ENCODE measurements at regions not wholly inside any gene's neighbourhood (a gene's known extent, or its start where the extent isn't known, plus 50 kb on each side); places are given as distances from the start of the nearest gene placed in this dataset.

- Histone ChIP-seq H3K36me3 (ENCODE audit: control insufficient read depth, insufficient read depth, low read length) (no peaks in the 10 kb centered on the region), H3K4me3 (ENCODE audit: low read length) (no peak overlapping the region), H3K9ac (ENCODE audit: low read length) (no peak overlapping the region), H3K27ac (ENCODE audit: low read depth, low read length) (no peak overlapping the region), H3K27me3 (ENCODE audit: control insufficient read depth, insufficient read depth, low read length) (no peaks in the 10 kb centered on the region), H3K4me1 (ENCODE audit: control insufficient read depth, insufficient read depth, low read length) (no peaks in the 10 kb centered on the region)
Measured at GRCh38 chr15:38050529-38051448, 116.3 kb downstream of the TMCO5A start.

DNA sequence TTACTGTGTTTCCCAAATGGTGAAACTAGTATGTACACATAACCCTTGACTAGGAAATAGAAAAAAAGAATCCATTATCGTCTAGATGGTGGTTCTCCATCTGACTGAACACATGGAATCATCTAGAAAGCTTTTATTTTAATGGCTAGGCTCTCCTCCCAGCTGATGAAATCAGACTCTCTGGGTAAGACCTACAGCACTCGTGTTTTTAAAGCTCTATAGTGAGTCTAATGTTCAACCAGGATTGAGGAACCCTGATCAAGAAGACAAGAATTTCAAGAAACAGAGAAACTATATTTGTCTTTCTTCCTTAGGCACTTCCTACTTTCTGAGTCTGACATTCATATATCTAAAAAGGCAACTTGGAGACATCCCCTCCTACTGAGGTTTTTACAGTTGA lies 118.8 kb downstream of the TMCO5A start:
- Histone ChIP-seq H3K36me3 (ENCODE audit: control insufficient read depth, insufficient read depth, low read length) (no peaks in the 10 kb centered on the region), H3K9ac (ENCODE audit: low read length) (no peak overlapping the region), H3K4me1 (ENCODE audit: control insufficient read depth, insufficient read depth, low read length) (no peaks in the 10 kb centered on the region), H3K27ac (ENCODE audit: low read depth, low read length) (no peak overlapping the region), H3K4me3 (ENCODE audit: low read length) (no peak overlapping the region), H3K27me3 (ENCODE audit: control insufficient read depth, insufficient read depth, low read length) (no peaks in the 10 kb centered on the region)

GRCh38 chr15:38053776-38054175 lies 119.3 kb downstream of the TMCO5A start:
- Histone ChIP-seq H3K9ac (ENCODE audit: low read length) (no peak overlapping the region), H3K36me3 (ENCODE audit: control insufficient read depth, insufficient read depth, low read length) (no peaks in the 10 kb centered on the region), H3K4me3 (ENCODE audit: low read length) (no peak overlapping the region), H3K4me1 (ENCODE audit: control insufficient read depth, insufficient read depth, low read length) (no peaks in the 10 kb centered on the region), H3K27ac (ENCODE audit: low read depth, low read length) (no peak overlapping the region), H3K27me3 (ENCODE audit: control insufficient read depth, insufficient read depth, low read length) (no peaks in the 10 kb centered on the region)

GRCh38 chr15:38054488-38054887 lies 120.0 kb downstream of the TMCO5A start:
- Histone ChIP-seq H3K27ac (ENCODE audit: low read depth, low read length) (no peak overlapping the region), H3K4me3 (ENCODE audit: low read length) (no peak overlapping the region), H3K4me1 (ENCODE audit: control insufficient read depth, insufficient read depth, low read length) (no peaks in the 10 kb centered on the region), H3K27me3 (ENCODE audit: control insufficient read depth, insufficient read depth, low read length) (no peaks in the 10 kb centered on the region), H3K36me3 (ENCODE audit: control insufficient read depth, insufficient read depth, low read length) (no peaks in the 10 kb centered on the region), H3K9ac (ENCODE audit: low read length) (no peak overlapping the region)

GRCh38 chr15:38058596-38059075 lies 124.2 kb downstream of the TMCO5A start:
- H3K9ac ChIP-seq (ENCODE audit: low read length), result no peak overlapping the region
- H3K27me3 ChIP-seq (ENCODE audit: control insufficient read depth, insufficient read depth, low read length), result no peaks in the 10 kb centered on the region
- no peak overlapping the region for H3K4me3 ChIP-seq (ENCODE audit: low read length)
- no peaks in the 10 kb centered on the region for H3K36me3 ChIP-seq (ENCODE audit: control insufficient read depth, insufficient read depth, low read length)
- no peak overlapping the region for H3K27ac ChIP-seq (ENCODE audit: low read depth, low read length)
- H3K4me1 ChIP-seq (ENCODE audit: control insufficient read depth, insufficient read depth, low read length), result no peaks in the 10 kb centered on the region

DNA sequence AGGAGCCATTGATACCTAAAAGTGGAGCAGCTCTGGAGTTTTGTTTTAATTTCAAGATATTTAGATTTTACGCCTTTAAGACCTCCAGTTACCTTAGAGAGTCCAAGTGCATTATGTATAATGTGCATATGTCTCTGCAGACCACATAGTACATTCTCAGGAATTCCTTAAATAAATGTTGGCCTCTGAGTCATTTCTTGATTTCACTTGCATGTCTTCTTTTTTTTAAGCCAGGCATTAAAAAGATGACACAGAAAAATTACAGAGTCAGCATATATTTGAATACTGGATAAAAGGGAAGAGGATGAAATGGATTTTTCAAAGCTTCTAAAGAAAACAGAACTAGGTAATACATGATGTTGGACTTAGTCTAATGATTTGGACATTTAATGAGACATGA lies 125.2 kb downstream of the TMCO5A start:
- Histone ChIP-seq H3K36me3 (ENCODE audit: control insufficient read depth, insufficient read depth, low read length) (no peaks in the 10 kb centered on the region), H3K27me3 (ENCODE audit: control insufficient read depth, insufficient read depth, low read length) (no peaks in the 10 kb centered on the region), H3K9ac (ENCODE audit: low read length) (no peak overlapping the region), H3K27ac (ENCODE audit: low read depth, low read length) (no peak overlapping the region), H3K4me1 (ENCODE audit: control insufficient read depth, insufficient read depth, low read length) (no peaks in the 10 kb centered on the region), H3K4me3 (ENCODE audit: low read length) (no peak overlapping the region)

- Histone ChIP-seq H3K4me1 (ENCODE audit: control insufficient read depth, insufficient read depth, low read length) (no peaks in the 10 kb centered on the region), H3K27ac (ENCODE audit: low read depth, low read length) (no peak overlapping the region), H3K9ac (ENCODE audit: low read length) (no peak overlapping the region), H3K4me3 (ENCODE audit: low read length) (no peak overlapping the region), H3K36me3 (ENCODE audit: control insufficient read depth, insufficient read depth, low read length) (no peaks in the 10 kb centered on the region), H3K27me3 (ENCODE audit: control insufficient read depth, insufficient read depth, low read length) (no peaks in the 10 kb centered on the region)
Measured at GRCh38 chr15:38061856-38062649, 127.6 kb downstream of the TMCO5A start.

DNA sequence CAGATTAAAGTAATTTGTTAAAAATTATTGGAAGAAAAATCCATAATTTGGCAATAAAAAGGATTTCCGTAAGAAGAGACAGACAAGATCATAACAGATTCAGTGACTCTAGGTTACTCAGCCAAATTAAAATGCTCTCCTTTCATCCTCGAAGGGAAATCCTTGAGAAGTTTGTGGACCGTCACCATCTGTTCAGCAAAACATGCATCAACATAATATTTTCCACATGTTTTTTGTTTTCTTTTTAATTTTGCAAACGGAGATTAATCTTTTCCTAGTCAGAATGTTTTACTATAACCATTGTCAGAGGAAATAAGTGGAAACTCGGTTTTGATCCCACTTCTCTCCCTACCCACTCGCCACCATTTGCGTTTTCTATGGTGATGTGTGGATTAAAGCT lies 128.3 kb downstream of the TMCO5A start:
- Histone ChIP-seq H3K27ac (ENCODE audit: low read depth, low read length) (no peak overlapping the region), H3K36me3 (ENCODE audit: control insufficient read depth, insufficient read depth, low read length) (no peaks in the 10 kb centered on the region), H3K4me3 (ENCODE audit: low read length) (no peak overlapping the region), H3K9ac (ENCODE audit: low read length) (no peak overlapping the region), H3K27me3 (ENCODE audit: control insufficient read depth, insufficient read depth, low read length) (no peaks in the 10 kb centered on the region), H3K4me1 (ENCODE audit: control insufficient read depth, insufficient read depth, low read length) (no peaks in the 10 kb centered on the region)

DNA sequence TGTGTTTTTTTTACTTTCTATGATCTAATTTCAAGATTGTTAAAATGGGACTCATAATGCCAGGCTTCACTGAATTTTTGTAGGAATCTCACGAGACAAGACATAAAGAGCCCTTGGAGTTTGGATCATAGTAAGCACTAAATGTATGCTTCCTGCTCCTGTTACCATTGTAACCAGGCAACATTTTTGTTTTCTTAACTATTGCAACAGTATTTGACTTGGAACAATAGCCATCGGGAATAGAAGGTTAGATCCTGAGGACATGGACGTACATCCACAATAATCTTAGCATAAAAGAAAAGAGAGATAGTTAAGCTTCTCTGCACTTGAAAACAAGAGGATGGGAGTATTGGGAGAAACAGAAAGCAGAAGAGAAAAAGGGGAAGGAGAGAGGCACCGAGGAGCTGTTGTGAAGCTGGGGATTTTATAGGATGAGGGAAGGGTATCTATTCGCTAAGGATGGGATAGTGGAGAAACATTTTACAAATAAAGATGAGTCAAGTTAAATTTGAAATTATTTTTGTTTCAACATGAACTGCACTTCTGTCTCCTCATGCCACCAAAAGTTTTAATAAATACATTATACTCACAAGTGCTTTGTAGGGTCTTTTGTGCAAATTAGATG lies 131.4 kb downstream of the TMCO5A start:
- no peak overlapping the region for H3K27ac ChIP-seq (ENCODE audit: low read depth, low read length)
- H3K4me1 ChIP-seq (ENCODE audit: control insufficient read depth, insufficient read depth, low read length), result no peaks in the 10 kb centered on the region
- no peaks in the 10 kb centered on the region for H3K36me3 ChIP-seq (ENCODE audit: control insufficient read depth, insufficient read depth, low read length)
- no peak overlapping the region for H3K4me3 ChIP-seq (ENCODE audit: low read length)
- H3K27me3 ChIP-seq (ENCODE audit: control insufficient read depth, insufficient read depth, low read length), result no peaks in the 10 kb centered on the region
- H3K9ac ChIP-seq (ENCODE audit: low read length), result no peak overlapping the region

GRCh38 chr15:38066612-38067011 lies 132.2 kb downstream of the TMCO5A start:
- Histone ChIP-seq H3K27ac (ENCODE audit: low read depth, low read length) (no peak overlapping the region), H3K9ac (ENCODE audit: low read length) (no peak overlapping the region), H3K27me3 (ENCODE audit: control insufficient read depth, insufficient read depth, low read length) (no peaks in the 10 kb centered on the region), H3K4me3 (ENCODE audit: low read length) (no peak overlapping the region), H3K36me3 (ENCODE audit: control insufficient read depth, insufficient read depth, low read length) (no peaks in the 10 kb centered on the region), H3K4me1 (ENCODE audit: control insufficient read depth, insufficient read depth, low read length) (no peaks in the 10 kb centered on the region)

GRCh38 chr15:38068626-38069391 lies 134.4 kb downstream of the TMCO5A start:
- H3K36me3 ChIP-seq (ENCODE audit: control insufficient read depth, insufficient read depth, low read length), result no peaks in the 10 kb centered on the region
- peaks cover 8% of the 10 kb centered on the region for H3K4me1 ChIP-seq (ENCODE audit: control insufficient read depth, insufficient read depth, low read length)
- H3K27me3 ChIP-seq (ENCODE audit: control insufficient read depth, insufficient read depth, low read length), result no peaks in the 10 kb centered on the region
- H3K9ac ChIP-seq (ENCODE audit: low read length), result no peak overlapping the region
- peak overlapping the region; percentile 37 for H3K4me3 ChIP-seq (ENCODE audit: low read length)
- peak overlapping the region; percentile 59 for H3K27ac ChIP-seq (ENCODE audit: low read depth, low read length)
